GM21423 (cell line): ENCODE measurements at regions not wholly inside any gene's neighbourhood (a gene's known extent, or its start where the extent isn't known, plus 50 kb on each side); places are given as distances from the start of the nearest gene placed in this dataset.
"Not testable (repeated sequence)": the region's sequence is repeated elsewhere in the genome, so short reads cannot be mapped to it uniquely, and the experiment has no call there.

Experiments used
- ATAC-seq: cut with Tn5 transposase; IDR thresholded peaks from one replicate; pipeline ENCODE4 v1.9.1; 2021; ENCODE audit warnings: mild to moderate bottlenecking, moderate library complexity; ENCODE audit not compliant: unreplicated experiment

DNA sequence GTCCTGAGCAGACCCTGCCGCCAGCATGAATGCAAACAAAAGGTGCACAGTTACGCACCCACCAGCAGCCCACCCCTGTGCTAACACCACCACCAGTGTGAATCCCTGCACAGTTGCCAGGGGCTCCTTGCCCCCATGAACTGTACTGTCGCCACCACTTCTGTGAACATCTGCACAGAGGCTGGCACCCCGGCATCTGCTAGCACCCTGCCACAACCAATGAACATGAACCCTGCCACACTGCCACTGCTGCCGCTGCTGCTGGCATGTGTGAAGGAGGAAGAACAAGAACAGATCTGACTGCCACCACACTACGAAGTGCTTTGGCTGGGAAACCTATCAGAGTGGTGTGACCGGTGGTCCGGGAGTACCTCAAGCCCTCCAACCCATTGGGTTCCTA is 261.3 kb downstream of the PARM1 start:
- ATAC-seq: no peak

DNA sequence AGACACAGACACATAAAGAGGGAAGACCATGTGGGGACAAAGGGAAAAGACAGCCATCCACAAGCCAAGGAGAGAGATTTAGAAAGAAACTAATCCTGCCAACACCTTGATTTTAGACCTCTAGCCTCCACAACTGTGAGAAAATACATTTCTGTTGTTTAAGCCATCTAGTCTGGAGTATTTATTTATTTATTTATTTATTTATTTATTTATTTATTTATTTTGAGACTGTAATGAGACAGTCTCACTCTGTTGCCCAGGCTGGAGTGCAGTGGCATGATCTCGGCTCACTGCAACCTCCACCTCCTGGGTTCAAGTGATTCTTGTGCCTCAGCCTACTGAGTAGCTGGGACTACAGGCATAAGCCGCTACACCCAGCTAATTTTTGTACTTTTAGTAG is 259.3 kb downstream of the PARM1 start:
- not testable (repeated sequence) for ATAC-seq

- no peak for ATAC-seq
Observed at GRCh38 chr4:75189711-75190335, 256.9 kb downstream of the PARM1 start.

GRCh38 chr4:75180790-75181776 is 248.2 kb downstream of the PARM1 start:
- peak; percentile 88 for ATAC-seq

DNA sequence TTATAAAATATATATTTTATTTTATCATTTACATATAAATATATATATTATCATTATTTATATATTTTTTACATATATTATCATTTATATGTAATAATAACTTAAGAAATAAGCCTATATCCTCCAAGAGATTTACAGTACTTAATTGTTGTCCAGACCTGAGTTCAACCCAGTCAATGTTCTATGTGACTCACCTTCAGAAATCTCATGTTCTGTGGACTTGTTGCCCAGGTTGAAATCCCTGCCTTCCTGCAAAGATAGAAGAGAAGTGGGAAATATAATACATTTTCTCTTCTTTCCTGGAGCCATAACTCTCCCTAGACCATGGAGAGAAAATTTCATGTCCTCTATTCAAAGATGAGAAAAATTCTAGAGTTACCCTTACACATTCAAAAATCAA is 247.3 kb downstream of the PARM1 start:
- ATAC-seq: no peak

GRCh38 chr4:75179510-75179909 is 246.6 kb downstream of the PARM1 start:
- no peak for ATAC-seq

GRCh38 chr4:75172551-75172950 is 239.6 kb downstream of the PARM1 start:
- ATAC-seq: peak; percentile 88

DNA sequence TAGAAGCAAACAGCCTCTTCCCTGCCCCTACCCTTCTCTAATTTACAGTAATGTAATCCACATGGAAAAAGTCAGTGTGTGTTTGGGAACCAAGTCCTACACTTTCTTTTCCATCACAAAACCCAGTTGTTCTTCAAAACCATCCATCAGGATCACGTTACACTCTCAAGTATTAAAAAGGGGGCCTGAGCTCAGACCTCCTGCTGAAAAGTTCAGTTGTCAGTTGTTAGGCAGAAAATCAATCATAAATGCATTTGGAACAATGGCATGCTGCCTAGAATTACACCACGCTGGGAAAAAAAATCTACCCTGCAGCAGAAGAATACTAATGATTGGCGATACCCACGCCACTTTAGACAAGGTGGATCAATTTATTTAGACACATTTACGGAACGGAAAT is 236.5 kb downstream of the PARM1 start:
- ATAC-seq: no peak

- no peak for ATAC-seq
Observed at GRCh38 chr4:75169020-75169419, 236.1 kb downstream of the PARM1 start.

DNA sequence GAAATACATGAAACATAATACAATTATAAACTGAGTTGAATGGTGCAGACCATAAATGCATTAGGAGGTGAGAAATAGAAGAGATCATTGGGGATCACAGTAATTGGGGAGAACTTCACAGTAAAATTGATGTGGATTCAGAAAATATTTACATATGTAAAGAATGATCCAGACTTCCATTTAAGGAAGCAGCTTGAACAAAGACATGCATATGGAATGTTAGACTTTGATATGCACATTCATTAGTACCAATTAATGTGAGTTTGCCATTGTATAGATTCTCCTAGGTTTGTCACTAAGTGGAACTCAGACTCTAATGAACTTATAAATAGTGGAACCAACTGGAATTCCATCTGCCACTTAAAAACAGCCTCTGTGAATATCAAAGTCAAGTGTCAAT is 235.6 kb downstream of the PARM1 start:
- no peak for ATAC-seq

GRCh38 chr4:75165100-75165499 is 232.2 kb downstream of the PARM1 start:
- not testable (repeated sequence) for ATAC-seq

DNA sequence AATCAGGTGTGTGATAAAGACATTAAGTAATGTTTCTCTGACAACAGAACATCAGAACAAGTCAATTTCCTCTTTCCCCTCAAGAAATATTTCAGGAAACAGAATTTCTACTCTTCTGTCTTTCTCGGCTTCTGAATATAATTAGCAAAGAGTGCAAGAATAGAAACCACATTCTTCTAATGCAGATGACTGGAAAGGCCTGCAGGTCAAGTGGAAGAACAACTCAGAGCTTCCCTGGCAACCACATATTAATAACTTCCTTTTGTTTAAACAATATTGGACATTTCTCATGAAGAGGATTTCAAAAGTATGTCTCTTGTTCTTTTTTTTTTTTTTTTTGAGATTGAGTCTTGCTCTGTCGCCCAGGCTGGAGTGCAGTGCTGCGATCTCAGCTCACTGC is 225.5 kb downstream of the PARM1 start:
- ATAC-seq: no peak

DNA sequence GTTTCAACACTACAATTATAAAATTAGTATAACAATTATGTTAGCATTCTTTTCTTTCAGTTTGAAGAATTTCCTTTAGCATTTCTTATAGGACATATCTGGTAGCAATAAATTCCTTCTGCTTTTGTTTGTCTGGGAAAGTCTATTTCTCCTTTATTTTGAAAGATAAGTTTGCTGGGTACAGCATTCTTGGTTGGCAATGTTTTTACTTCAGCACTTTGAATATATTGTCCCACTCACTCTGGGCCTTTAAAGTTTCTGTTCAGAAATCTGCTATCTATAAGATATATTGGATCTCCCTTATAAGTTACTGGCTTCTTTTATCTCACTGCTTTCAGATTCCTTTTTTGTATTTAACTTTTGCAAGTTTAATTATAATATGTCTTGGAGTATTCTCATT is 222.1 kb downstream of the PARM1 start:
- ATAC-seq: no peak

DNA sequence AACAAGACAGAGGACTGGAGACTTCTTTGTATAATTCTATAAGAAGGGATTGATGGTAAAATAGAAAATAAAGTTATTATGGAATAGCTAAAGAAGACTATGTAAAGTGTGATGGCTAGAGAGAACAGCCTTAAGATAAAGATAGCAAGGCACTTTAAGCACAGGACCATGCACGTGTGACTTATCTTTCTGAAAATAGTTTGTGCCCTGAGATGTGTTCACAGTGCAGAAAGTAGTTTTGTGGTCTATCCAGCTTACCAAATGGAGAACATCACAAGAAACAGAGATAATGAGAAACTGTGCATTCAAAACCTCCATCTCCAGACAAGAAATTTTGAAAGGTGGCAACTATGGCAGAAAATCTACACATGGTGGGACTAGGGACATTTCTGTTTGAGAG is 213.3 kb downstream of the PARM1 start:
- no peak for ATAC-seq

- no peak for ATAC-seq
Observed at GRCh38 chr4:75144475-75144874, 211.6 kb downstream of the PARM1 start.

DNA sequence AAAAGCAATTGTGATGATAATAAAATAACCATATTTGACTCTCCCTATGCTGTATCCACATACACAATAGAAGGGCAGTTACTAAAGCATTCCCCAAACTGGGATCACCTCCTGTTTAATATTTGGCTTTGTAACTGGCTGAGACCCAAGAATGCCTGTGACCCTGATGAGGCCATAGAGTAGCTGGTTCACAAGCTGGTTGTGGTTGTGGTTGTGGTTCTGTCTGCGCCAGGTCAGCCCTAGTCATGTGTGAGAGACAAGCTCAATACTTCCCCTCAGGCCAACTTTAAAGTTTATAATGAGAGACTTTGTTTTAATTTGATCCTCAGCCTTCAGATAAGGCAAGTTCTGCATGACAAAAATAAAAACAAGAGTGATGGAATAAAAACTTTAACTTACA is 209.9 kb downstream of the PARM1 start:
- ATAC-seq: no peak

DNA sequence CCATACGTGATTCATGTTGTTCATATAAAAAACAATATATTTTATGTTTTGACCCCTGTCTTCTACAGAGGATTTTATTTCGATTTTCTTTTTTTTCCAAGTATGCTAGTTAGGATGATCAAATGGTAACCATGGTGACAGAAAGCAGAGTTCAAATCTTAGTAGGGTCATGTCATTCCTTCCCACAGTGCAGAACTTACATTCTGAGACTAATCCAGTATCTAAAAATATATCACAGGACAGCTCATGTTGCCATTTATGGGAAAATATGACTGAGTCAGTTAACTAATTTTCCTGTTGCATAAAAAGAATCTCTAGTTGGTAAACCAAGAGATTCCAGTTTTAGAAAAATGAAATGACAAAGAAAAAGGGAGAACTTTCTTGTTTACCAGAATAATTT is 209.5 kb downstream of the PARM1 start:
- ATAC-seq: no peak

DNA sequence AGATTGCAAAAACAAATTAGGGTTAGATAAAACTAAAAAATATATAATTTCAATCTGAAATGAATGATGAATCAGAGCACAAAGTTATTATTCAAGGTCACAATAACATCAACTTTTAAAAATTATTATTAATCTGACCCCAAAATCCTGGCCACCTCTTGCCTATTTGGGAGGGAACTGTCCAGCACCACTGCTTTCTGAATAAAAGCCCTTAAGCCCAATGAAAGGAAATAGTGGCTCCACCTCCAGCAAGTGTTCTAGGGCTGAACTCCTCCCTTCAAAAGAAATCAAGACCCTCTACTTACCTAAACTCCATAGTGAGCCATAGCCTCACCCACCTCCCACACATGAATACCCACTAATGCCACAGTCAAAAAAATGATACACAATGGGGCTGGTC is 208.2 kb downstream of the PARM1 start:
- no peak for ATAC-seq

GRCh38 chr4:75137302-75137701 is 204.4 kb downstream of the PARM1 start:
- ATAC-seq: no peak

DNA sequence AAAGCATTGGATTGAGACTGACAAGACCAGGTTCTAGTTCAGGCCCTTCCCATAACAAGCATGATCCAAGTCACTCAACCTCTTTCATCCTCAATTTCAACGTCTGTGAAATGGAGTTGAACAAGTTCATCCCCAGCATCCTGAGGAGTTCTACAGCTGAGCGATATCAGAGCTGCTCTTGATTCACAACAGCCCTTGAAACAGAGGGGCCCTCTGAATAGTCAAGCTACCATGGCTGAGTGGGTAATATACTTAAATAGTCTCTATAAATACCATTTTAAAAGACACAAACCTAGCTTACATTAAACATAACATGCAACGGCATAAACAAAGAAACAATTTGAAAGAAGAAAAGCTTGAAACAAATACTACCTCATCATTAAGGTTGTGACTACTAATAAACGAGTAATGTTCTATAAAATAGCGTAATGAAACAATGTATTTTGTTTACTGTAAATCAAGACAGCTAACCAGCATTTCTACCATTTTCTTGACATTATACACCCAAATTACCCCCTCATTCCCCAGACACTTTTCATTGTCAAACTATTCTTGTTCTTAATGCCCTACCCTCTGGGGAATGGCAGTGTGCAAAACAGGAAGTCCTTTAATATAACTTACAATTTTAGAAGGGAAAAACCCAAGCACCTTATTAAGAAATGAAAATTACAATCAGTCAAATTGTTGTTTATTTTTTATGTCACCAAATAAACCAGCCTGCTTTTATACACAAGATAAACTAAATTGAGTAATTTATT is 202.3 kb downstream of the PARM1 start:
- no peak for ATAC-seq

- ATAC-seq: not testable (repeated sequence)
Observed at GRCh38 chr4:75126870-75127269, 194.0 kb downstream of the PARM1 start.

- ATAC-seq: no peak
Observed at GRCh38 chr4:75126058-75126457, 193.1 kb downstream of the PARM1 start.
